ENCODE measurements at regions not wholly inside any gene's neighbourhood (a gene's known extent, or its start where the extent isn't known, plus 50 kb on each side); places are given as distances from the start of the nearest gene placed in this dataset.

DNA sequence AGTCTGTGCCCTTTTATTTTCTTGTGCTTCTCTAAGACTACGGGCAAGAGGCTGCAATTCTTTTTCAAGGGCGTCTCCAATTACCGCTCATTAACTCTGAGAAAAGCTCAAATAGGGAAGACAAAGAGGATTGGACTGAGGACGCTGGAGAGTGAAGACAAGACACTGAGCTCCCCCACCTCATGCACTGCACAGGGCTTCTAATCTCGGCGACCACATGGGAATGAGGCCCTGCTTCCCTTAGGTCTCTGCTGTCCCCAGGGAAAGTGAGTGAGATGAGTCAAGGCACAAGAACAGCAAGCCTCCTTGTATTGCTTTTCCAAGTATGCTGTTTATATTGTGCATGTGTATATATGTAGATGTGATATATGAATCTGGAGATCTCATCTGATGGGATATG is 392.2 kb upstream of the CFAP20DC start:
- no peak for DNase-seq

GRCh38 chr3:59440285-59441028 is 390.6 kb upstream of the CFAP20DC start:
- DNase-seq, result no peak

GRCh38 chr3:59438492-59438891 is 388.7 kb upstream of the CFAP20DC start:
- no peak for DNase-seq

GRCh38 chr3:59436164-59436958 is 386.5 kb upstream of the CFAP20DC start:
- no peak for DNase-seq

DNA sequence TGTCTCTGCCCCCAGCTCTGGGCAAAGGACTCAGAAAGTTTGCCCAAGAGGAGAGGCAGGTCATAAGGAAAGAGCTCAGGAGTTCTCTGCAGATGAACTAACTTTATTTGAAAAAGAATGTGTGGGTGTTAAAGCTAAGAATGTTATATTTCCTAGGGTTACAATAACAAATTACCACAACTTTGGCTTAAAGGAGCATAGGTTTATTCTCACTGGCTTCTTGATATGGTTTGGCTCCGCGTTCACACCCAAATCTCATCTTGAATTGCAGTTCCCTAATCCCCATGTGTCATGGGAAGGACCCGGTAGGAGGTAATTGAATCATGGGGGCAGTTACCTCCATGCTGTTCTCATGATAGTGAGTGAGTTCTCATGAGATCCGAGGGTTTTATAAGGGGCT is 383.7 kb upstream of the CFAP20DC start:
- no peak for DNase-seq

DNA sequence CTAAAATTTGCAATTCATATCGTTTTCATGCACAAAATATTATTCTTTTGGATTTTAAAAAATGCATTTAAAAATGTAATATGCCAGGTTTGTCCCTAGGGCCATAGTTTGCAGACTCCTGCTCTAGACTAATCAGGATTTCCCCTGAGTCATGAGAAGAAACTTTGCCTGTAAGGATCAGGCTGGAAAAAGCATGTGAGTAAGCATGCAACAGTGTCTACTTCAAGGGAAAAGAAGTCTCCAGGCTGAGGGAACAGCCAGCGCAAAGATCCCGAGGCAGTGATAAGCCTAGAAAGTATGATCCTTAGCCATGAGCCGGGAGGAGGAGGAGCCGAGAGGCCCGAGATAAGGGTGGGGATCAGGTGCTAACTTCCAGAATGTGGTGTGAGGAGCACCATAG is 382.8 kb upstream of the CFAP20DC start:
- DNase-seq, result no peak

GRCh38 chr3:59430341-59430740 is 380.5 kb upstream of the CFAP20DC start:
- no peak for DNase-seq

GRCh38 chr3:59429198-59429597 is 379.4 kb upstream of the CFAP20DC start:
- no peak for DNase-seq

DNA sequence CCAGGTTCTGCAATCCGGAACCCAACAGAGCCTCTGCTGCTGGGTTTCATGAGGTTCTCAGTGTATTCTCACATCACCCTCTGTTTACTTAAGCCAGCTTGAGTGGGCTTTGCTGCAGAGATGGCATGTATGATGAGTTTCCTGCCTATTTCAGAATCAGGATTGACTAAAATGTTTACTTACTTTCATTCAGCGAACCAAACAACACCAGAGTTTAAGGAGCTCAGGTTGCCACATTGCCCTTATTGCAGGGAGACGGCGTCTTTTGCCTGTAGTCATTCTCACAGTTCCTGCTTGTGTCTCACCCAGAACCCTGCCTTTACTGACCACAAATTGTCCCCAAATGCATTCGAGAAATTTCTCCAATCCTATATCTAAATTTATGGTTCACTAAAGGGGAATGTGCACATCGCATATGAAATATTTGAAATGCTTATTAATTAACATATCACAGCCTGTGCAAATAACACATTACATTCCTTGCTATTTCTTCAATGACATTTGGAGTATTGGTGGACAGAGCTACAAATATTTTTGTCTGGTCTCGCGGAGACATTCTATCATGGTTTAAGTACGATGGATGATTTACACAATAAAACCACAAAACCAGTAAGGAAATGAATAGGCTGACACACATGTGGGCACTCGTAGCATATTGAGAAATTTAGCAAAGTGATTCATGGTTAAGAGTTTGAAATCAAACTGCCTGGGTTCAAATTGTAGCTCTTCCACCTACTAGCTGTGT is 377.2 kb upstream of the CFAP20DC start:
- DNase-seq, result no peak

- DNase-seq, result peak; percentile 47
Observed at GRCh38 chr3:59425942-59426341, 376.1 kb upstream of the CFAP20DC start.

DNA sequence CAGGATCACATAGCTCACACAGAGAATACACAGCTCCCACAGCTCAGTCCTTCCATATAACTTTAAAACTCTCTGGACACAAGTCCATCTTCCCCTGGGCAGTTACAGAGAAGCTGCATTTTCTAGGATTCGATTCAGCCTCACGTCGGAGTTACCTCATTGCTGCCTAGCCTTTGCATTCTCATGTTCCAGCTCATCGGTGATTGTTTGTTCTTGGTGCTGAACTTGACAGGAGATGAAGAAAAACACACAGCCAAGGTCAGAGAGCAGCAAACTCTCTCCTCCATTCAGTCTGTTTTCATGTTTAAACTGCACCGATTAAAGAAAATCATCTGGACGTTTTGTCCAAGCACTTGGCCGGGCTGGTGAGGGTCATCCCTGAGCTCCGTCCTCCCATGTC is 375.5 kb upstream of the CFAP20DC start:
- DNase-seq, result no peak

DNA sequence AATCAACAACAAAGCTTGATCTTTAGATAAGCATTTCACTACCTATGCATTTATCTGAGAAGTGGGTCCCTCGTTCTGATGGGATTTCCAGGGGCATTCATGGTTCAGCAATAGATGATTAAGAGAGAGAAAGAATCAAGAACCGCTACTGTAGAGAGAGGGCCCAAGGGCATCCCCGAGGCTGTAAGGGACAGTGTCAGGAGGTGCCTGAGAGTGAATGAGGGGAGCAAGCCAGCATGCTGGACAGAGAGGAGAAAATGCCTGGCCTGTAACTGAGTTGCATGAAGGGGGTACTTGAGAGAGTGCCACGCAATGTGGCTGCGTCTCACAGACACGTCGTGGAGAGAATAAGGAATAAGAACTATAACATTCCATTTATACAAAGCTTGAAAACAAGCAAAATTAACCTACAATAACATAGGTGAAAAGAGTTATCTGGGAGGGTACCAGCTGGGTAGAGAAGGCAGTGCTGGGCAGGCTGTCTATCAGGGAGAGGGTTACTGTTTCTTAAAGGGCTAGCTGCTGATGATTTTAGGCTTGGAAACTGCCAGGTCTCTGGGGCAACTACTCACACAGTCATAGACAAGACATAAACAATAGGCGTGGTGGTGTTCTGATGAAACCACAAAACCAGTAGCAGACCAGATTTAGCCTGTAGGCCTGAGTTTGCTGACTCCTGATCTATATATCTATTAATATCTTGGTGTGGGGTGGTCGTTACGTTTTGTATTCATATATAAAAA is 374.6 kb upstream of the CFAP20DC start:
- no peak for DNase-seq

- no peak for DNase-seq
Observed at GRCh38 chr3:59423707-59424106, 373.9 kb upstream of the CFAP20DC start.

GRCh38 chr3:59422312-59422711 is 372.5 kb upstream of the CFAP20DC start:
- no peak for DNase-seq

DNA sequence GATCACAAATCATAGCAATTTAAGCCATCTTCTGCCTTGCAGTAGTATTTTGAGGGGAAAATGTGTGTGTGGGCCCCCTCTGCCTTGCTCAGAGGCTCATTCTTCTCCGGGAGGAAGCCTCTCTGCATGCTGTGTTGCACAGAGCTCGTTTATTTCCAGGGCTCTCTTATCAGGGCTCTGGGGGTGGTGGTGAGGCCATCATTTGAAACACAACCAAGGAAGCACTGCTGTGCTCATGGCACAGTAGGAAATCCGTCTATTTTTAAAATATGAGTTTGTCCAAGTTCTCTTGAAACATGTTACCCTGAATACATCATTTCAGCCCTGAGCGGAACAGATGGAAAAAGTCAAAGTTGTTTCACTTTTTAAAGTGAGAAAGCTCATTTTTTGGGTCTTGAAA is 369.0 kb upstream of the CFAP20DC start:
- DNase-seq, result no peak

DNA sequence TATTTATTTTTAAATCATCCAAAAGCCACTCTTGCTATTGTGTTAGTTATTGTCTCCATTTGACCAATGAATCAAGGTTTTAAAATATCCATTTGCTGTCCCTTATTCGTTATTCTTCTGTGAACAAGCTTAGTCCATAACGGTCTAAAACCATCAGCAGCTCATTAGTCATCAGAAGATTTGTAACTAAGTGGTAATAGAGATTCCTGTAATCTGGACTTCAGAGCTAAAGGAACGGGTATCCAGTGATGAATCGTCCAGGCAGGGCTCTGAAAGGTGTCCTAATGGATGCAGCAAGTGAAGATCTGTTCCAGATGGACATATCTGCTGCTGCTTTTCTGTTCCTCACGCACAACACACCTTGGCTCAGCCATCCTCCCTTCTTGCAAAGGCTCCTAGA is 362.7 kb upstream of the CFAP20DC start:
- no peak for DNase-seq

DNA sequence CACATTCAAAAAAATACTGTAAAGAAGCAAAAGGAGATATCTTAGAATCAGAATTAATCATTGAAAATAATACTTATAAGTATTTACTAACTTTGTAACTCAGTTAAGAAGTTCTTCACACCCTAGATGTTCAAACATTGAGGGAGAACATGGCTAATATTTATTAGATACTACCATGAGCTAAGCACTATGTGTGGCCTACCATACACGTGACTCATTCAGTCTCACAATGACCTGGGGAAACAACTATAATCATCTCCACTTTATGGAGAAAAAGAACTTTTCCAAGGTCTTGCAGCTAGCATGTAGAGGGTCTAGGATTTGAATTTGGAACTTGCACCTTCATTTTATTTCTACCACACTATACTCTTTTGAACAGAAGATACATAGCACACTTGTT is 361.9 kb upstream of the CFAP20DC start:
- DNase-seq, result no peak

GRCh38 chr3:59411186-59411585 is 361.4 kb upstream of the CFAP20DC start:
- DNase-seq, result no peak

GRCh38 chr3:59408047-59408624 is 358.3 kb upstream of the CFAP20DC start:
- DNase-seq, result no peak

DNA sequence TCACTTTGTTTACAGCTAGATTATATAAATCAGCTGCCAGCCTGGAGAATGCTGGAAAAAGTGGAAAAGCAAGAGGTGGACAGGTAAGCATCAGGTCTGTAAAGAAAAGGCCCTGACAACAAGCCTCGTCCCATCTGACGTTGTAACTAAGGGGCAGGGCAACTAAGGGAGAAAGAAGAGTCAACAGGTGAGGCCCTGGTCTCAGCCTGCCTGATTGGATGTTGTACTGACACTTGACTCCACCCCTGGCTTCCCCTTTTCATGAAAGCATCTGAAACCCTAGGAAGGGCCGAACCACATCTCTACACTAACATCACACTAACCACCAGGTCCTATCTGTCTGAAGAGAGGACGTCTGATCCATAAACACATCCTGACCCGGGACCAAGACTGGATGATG is 357.6 kb upstream of the CFAP20DC start:
- no peak for DNase-seq

GRCh38 chr3:59406943-59407342 is 357.1 kb upstream of the CFAP20DC start:
- no peak for DNase-seq

- DNase-seq, result no peak
Observed at GRCh38 chr3:59404851-59405250, 355.0 kb upstream of the CFAP20DC start.

DNA sequence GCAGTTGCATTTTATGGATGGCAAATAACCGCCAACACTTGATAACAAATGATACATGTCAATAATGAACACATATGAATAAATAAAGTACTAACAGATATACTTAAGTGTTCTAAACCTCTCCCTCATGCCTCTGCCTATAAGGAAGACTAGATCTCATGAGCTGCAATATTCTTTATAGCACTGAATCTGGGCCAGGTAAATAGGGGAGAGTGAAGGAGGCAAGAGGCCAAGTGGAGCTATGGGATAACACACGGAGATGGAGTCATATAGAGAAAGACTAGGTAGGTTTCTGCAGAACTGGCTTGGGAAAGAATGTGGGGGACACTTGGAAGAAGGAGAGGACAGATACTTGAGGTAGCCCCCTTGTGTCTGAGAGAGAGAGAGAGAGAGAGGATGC is 354.2 kb upstream of the CFAP20DC start:
- no peak for DNase-seq

All from stimulated activated CD4-positive, alpha-beta T cell treated with anti-CD3 and anti-CD28 coated beads, Interleukin-4, amount 100 ng/mL, for 1 hour (primary cell).